PFSK-1 (cell line): ENCODE measurements at regions not wholly inside any gene's neighbourhood (a gene's known extent, or its start where the extent isn't known, plus 50 kb on each side); places are given as distances from the start of the nearest gene placed in this dataset.

ENCODE experiments used
- FOXP2 ChIP-seq: optimal IDR thresholded peaks from 2 replicates; pipeline ENCODE3; 2011; ENCODE audit warnings: borderline replicate concordance, control low read depth, inconsistent platforms; ENCODE audit not compliant: insufficient read depth; ENCODE audit errors: extremely low read length, extremely low read depth
- POLR2AphosphoS5 ChIP-seq: IDR thresholded peaks from 2 replicates; pipeline ENCODE4 v1.6.1; 2012; ENCODE audit warnings: low read depth, mild to moderate bottlenecking, control low read depth, low read length, moderate library complexity
- REST ChIP-seq, 2 experiments: IDR thresholded peaks; 2 replicates each; pipeline versions ENCODE4 v1.6.1 to v1.8.0; 2011 to 2012; ENCODE audit warnings: low read depth in 2 of 2, low read length in 2 of 2, control low read depth in 1 of 2, inconsistent platforms in 1 of 2, mild to moderate bottlenecking in 1 of 2, moderate library complexity in 1 of 2; ENCODE audit not compliant: insufficient read depth in 1 of 2
- SIN3A ChIP-seq: IDR thresholded peaks from 2 replicates; pipeline ENCODE4 v1.6.1; 2012; ENCODE audit warnings: mild to moderate bottlenecking, low read length, moderate library complexity, borderline replicate concordance; ENCODE audit not compliant: insufficient read depth
- TAF1 ChIP-seq: IDR thresholded peaks from 2 replicates; pipeline ENCODE4 v1.6.1; 2012; ENCODE audit warnings: low read length, control low read depth, borderline replicate concordance; ENCODE audit not compliant: insufficient read depth

DNA sequence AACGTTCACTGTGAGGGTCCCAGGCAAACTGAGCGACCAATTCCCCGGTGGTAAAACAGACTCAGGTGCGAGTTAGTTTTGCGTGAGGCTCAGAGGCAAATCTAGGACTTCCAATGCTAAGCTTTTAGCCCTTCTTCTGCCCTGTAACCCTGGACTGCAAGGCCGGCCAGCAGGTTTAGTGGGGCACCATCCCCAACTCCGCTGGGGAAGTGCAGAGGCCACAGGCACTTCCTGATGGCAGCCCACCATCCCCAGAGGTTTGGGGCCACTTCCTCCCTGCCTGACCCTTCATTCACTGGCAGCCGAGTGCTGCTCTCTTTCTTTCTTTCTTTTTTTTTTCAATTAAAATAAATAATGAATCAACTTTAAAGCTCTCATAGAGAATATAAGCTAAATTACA is 124.6 kb upstream of the B3GAT1 start:
- TF ChIP-seq REST (IDR thresholded peaks at IDR 0.05; ENCODE audit: insufficient read depth in 1 of 2, low read depth in 2 of 2, low read length in 2 of 2): no peak
- no peak for TF ChIP-seq SIN3A
- no peak for TF ChIP-seq TAF1
- TF ChIP-seq POLR2AphosphoS5: no peak
- TF ChIP-seq FOXP2: no peak

GRCh38 chr11:134536219-134536618 is 124.2 kb upstream of the B3GAT1 start:
- no peak for TF ChIP-seq POLR2AphosphoS5
- no peak for TF ChIP-seq FOXP2
- TF ChIP-seq REST (IDR thresholded peaks at IDR 0.05; ENCODE audit: insufficient read depth in 1 of 2, low read depth in 2 of 2, low read length in 2 of 2): no peak
- TF ChIP-seq SIN3A: no peak
- TF ChIP-seq TAF1: no peak

- TF ChIP-seq REST (IDR thresholded peaks at IDR 0.05; ENCODE audit: insufficient read depth in 1 of 2, low read depth in 2 of 2, low read length in 2 of 2): no peak
- no peak for TF ChIP-seq TAF1
- no peak for TF ChIP-seq FOXP2
- no peak for TF ChIP-seq SIN3A
- TF ChIP-seq POLR2AphosphoS5: no peak
These were observed 123.3 kb upstream of the B3GAT1 start for GRCh38 chr11:134535029-134536025.

- TF ChIP-seq REST (IDR thresholded peaks at IDR 0.05; ENCODE audit: insufficient read depth in 1 of 2, low read depth in 2 of 2, low read length in 2 of 2): no peak
- no peak for TF ChIP-seq SIN3A
- TF ChIP-seq POLR2AphosphoS5: no peak
- no peak for TF ChIP-seq TAF1
- no peak for TF ChIP-seq FOXP2
These were observed 121.5 kb upstream of the B3GAT1 start for GRCh38 chr11:134533511-134533910.

- TF ChIP-seq FOXP2 (no peak), TAF1 (no peak), REST (IDR thresholded peaks at IDR 0.05; ENCODE audit: insufficient read depth in 1 of 2, low read depth in 2 of 2, low read length in 2 of 2) (no peak), SIN3A (no peak), POLR2AphosphoS5 (no peak)
These were observed 120.9 kb upstream of the B3GAT1 start for GRCh38 chr11:134532921-134533421.
